Fibroblast of pulmonary artery (primary cell): ENCODE measurements at regions not wholly inside any gene's neighbourhood (a gene's known extent, or its start where the extent isn't known, plus 50 kb on each side); places are given as distances from the start of the nearest gene placed in this dataset.
A peak's percentile ranks its signal among the peaks of the same experiment; 100 is the strongest.

Experiments
- DNase-seq: peaks from one replicate; pipeline ENCODE4 v3.0.0-alpha.2; 2010; ENCODE audit warnings: low read depth
- H3K4me3 ChIP-seq: replicated peaks from 2 replicates; pipeline ENCODE4 v1.5.1; 2011; ENCODE audit warnings: low read depth, mild to moderate bottlenecking, control low read depth, low read length, moderate library complexity
- TF ChIP-seq, protein P1 (sequence below): IDR thresholded peaks from 2 replicates; pipeline ENCODE4 v1.5.1; 2011; ENCODE audit warnings: mild to moderate bottlenecking, control low read depth, low read length, inconsistent platforms; ENCODE audit errors: missing control alignments

DNA sequence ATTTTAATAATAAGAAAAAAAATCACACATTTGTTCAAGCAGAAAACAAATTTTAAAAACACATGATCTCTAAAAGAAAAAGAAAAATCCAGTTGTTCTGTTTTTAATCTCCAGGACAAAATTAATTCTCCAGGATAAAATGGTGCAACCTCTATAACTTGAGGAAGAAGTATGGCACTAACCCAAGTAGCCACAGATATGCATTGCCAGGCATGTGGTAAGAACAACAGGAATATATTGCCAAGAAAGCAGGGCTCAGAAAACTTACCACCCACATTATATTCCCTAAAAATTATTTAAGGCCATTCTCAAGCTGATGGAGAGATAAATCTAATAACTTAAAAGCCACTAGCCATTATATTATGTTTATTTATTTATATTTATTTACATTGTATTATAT lies 295.7 kb upstream of the TMCO5A start:
- no peak for DNase-seq
- no peak overlapping the region for H3K4me3 ChIP-seq
- TF ChIP-seq, protein P1, sequence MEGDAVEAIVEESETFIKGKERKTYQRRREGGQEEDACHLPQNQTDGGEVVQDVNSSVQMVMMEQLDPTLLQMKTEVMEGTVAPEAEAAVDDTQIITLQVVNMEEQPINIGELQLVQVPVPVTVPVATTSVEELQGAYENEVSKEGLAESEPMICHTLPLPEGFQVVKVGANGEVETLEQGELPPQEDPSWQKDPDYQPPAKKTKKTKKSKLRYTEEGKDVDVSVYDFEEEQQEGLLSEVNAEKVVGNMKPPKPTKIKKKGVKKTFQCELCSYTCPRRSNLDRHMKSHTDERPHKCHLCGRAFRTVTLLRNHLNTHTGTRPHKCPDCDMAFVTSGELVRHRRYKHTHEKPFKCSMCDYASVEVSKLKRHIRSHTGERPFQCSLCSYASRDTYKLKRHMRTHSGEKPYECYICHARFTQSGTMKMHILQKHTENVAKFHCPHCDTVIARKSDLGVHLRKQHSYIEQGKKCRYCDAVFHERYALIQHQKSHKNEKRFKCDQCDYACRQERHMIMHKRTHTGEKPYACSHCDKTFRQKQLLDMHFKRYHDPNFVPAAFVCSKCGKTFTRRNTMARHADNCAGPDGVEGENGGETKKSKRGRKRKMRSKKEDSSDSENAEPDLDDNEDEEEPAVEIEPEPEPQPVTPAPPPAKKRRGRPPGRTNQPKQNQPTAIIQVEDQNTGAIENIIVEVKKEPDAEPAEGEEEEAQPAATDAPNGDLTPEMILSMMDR, result no peak

DNA sequence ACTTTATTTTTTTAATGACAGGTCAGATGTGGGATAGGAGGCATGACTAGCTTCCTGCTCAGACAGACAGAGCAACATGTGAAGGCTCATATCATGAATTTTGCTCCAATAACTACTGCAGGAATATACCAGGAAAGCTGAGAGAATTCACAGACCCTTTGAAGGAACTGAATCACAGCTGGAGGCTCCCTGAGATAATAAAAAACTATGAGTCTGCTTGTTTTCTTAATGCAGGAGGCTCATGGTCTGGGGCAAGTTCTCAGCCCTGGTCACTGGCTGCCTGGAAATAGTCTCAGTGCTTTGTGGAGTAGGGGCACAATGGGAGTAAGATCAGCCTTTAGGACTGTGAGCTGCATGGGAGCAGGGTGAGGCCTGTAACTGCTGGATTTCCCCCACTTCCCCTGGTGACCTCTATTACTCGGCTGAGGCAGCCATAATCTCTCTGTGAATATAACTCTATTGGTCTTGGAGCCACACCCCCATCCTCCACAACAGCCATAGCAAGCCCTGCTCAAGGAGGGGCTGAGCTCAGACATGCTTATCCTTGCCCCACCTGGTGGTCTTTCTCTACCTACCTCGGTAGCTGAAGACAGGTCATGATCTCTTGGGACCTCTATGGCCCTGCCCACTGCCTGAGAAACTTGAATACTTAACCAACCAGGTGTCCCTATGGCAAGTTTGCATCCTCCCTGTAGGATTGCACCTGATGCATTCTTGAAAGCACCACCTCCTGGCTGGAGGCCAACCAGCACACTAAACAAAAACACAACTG lies 281.6 kb upstream of the TMCO5A start:
- H3K4me3 ChIP-seq, result no peak overlapping the region
- no peak for DNase-seq
- TF ChIP-seq, protein P1, result no peak

DNA sequence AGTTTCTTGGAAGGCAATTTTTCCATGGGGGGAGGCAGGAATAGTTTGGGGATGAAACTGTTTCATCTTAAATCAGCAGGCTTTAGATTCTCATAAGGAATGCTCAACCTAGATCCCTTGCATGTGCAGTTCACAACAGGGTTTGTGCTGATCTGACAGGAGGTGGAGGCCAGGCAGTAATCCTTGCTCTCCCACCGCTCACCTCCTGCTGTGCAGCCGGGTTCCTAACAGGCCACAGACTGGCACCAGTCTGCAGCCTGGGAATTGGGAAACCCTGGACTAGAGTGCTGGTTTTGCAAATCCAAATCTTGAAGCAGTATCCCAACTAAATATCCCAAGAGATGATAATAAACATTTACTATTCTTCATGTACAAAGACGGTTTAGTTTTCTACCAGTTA lies 256.3 kb upstream of the TMCO5A start:
- no peak overlapping the region for H3K4me3 ChIP-seq
- TF ChIP-seq, protein P1, result no peak
- no peak for DNase-seq

DNA sequence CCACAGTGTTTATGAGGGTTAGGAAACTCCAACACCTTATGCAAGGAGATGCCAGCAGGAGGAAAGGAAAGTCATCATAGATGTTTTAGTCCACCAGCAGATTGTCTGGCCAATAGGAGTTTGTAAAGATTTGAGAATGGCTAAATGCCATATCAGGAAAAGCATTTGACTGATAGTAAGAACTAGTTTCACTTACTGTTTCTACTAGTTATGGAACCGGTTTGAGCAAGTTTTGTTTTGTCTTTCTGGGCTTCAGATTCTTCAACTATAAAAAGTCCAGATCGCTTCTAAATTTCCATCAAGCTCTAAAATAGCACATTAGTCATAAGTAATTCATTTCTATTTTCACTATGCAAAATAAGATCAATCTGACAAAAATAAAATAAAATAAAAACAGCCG lies 254.8 kb upstream of the TMCO5A start:
- TF ChIP-seq, protein P1, result no peak
- DNase-seq, result no peak
- H3K4me3 ChIP-seq, result no peak overlapping the region

DNA sequence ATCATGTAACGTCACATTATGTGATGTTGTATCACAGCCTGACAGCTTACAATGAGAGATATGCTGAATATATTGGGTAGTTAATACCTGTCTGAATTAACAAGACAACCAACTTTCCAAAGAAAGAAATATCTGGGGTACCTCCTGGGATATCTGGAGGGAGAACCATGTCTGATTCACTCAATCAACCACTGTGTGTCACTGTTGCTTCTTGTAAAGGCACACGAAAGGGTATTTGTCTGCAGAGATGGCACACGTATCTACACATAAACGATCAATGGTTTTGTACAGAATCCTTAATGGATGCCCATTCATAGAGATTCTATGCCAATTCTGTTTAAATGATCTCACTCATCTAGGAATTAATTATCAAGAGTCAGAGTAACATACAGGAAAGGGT lies 252.1 kb upstream of the TMCO5A start:
- TF ChIP-seq, protein P1, result peak; percentile 34
- DNase-seq, result peak; percentile 33
- no peak overlapping the region for H3K4me3 ChIP-seq

DNA sequence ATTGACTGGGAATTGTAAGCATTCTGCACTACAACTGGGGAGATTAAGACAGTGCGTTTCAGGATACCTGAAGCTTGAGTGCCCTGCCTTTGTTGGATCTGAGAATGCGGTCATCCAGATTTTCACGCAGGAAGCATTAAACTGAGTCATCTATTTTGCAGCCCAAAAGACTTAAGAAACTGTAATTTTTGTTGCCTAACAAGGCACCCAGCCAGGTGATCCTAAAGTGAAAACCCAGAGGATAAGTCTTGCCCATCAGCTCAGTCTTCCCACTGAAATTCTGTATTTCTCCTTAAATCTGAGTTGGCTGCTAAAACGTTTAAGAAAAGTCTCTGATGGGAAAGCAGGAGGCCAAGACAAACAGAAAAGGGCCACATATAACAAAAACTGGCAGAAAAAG lies 242.5 kb upstream of the TMCO5A start:
- H3K4me3 ChIP-seq, result no peak overlapping the region
- DNase-seq, result no peak
- TF ChIP-seq, protein P1, result no peak

DNA sequence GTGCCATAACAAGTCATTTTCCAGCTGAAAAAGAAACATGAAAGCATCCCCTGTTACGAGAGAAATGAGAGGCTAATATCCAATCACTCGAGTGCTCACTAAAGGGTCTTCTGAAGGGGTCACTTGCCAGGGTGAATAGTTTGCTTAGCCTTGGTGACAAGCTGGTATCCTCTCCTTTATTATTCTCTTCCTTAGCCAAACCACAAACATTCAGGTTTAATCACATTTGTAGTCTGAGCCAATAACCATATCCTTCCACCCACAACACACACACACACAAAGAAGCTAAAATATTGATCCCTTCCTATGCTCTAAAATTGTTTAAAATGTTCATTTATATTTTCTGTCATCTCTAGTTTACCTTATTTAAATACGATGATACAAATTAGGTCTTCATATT lies 240.5 kb upstream of the TMCO5A start:
- no peak overlapping the region for H3K4me3 ChIP-seq
- TF ChIP-seq, protein P1, result no peak
- no peak for DNase-seq
